Daoy (cell line): ENCODE measurements at regions not wholly inside any gene's neighbourhood (a gene's known extent, or its start where the extent isn't known, plus 50 kb on each side); places are given as distances from the start of the nearest gene placed in this dataset.
"Not testable (repeated sequence)": the region's sequence is repeated elsewhere in the genome, so short reads cannot be mapped to it uniquely, and the experiment has no call there.

Experiments used
- DNase-seq: peaks from one replicate; pipeline ENCODE4 v3.0.0-alpha.2; 2015; ENCODE audit warnings: low read depth

DNA sequence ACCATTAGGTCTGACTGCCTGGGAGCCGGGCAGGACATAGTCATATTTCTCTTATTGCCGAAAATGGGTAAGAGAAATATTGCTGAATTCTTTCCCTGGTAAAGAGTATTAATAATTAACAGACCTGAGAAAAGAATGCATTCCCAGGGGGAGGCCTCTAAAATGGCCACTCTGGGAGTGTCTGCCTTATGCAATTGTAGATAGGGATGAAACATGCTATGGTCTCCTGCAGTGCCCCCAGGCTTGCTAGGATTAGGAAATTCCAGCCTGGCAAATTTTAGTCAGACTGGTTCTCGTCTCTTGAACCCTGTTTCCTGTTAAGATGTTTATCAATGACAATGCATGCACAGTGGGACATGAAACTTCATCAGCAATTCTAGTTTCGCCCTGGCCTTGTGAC is 975.7 kb downstream of the TBC1D32 start:
- DNase-seq, result not testable (repeated sequence)

DNA sequence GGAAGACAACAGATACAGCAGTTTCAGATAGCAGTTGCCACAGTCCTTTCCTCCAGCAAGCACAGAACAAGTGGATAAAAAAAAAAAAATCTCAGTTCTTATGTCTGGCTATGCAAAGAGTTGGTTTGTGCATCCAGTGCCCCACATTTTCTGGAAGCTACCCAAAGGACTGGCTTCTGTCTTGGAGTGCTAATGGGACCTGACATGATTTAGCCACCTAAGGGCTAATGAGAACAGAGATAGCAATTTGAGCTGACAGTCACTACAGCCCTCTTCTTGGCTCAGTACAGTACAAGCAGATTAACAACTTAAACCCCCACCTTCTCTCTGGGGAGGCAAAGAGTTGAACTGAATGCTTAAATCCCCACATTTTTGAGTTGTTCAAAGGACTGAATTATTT is 976.8 kb downstream of the TBC1D32 start:
- DNase-seq, result no peak

DNA sequence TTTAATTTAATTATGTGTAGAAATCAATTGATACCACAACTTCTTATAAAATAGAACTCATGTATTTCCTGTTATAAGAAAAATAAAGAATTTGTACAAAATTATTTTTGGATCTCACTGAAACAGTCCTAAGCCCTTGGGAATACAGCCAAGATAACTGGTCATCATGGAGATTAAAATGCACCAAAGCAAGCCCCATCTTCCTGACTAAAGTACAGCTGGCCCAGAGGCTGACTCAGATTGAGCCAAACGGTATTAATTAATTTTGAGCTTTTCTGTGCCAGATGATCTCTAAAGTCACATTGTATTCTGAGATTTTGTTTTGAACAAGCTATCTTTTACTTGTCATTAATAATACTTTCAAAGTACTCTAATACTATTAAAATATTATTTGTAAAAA is 978.5 kb downstream of the TBC1D32 start:
- no peak for DNase-seq

DNA sequence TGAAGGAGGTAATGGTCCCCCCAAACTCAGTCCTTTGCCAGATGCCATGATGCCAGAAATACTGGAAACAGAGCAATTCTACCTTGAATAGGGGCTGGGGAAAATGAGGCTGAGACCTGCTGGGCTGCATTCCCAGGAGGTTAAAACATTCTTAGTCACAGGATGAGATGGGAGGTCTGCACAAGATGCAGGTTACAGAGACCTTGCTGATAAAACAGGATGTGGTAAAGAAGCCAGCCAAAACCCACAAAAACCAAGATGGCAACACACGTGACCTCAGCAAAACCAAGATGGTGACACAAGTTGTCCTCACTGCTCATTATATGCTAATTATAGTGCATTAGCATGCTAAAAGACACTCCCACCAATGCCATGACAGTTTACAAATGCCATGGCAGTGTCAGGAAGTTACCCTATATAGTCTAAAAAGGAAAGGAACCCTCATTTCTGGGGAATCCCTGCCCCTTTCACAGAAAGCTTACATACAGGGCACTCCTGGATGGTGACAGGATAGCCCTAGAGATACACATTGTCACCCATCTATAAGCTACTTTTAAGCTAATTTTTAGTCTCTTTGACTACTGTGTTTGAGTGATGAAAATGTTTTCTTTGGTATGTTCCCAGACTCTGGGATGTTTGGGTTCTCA is 979.7 kb downstream of the TBC1D32 start:
- DNase-seq, result peak; percentile 32

DNA sequence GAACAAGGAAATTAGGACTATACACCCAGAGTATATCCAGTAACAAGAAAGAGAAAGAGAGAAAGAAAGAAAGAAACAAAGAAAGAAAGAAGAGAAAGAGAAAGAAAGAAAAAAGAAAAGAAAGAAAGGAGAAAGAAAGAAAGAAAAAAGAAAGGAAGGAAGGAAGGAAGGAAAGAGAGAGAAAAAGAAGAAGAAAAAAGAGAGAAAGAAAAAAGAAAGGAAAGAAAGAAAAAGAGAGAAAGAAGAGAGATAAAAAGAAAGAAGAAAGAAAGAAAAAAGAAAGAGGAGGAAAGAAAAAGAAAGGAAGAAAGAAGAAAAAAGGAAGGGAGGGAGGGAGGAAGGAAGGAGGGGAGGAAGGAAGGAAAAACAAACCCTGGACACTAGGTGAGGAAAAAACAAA is 981.8 kb downstream of the TBC1D32 start:
- no peak for DNase-seq

DNA sequence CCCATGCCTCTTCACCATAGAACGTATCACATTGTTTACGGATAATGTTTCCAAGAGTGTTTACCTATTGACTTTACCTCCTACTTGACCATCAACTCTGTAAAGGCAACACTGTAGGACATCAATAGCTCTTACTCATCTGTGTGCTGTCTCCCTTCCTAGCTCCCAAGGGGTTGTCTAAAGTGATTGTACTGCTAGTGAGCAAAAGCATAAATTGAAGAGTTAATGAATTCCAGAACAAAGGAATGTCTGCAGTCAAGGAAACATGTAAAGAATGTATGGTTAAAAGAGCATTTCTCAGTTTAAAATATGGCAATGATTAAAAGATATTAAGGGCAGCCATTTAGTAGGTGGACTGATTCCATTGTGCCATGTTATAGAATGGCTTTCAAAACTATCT is 985.4 kb downstream of the TBC1D32 start:
- no peak for DNase-seq

DNA sequence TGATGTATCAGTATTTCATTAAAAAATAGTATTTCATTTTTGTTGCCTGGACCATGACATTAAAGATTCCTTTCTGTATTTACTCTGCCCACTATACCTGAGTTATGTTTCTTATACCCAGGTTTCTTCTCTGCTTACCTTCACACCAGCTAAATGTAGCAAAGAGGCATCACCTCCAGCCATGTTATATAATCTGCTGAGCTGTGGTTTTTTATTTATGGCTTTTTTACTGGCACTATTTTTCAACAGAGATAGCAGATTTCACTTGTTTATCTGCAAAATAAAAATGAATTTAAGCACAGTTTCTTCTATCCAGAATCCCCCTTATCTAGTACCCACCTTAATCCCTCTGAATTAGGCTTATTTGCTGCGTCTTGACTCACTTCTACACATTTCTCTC is 979.0 kb upstream of the MAN1A1 start:
- DNase-seq, result no peak

DNA sequence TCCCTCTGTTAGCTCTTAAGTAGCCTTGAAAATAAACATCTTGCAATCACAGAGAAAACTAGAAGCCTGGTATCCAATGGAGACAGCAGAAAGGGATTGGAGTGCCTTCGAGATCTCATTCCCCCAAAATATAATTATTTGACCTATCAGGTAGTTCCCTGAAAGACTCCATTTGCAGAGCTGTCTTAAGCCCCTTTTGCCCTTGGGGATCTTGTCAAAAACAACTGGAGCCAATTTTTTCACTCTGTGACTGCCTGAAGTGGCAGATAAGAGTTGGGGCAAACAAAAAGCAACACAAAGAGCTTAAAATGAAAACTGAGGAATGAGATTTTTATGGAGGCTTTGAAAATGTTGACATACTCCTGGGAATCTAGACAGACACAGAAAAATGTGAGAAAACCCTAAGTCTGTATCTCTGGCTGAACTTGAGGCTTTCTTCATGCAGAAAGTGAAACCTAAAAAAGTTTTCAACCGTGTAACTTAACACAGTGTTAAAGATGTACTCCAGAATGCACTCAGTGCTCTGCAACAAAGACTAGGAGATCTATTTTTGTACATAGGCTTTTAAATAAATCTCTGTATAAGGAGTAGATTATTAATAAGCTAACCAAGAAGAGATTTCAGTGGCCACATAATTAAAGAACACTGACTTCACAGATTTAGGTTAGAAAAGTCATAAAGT is 971.1 kb upstream of the MAN1A1 start:
- no peak for DNase-seq

DNA sequence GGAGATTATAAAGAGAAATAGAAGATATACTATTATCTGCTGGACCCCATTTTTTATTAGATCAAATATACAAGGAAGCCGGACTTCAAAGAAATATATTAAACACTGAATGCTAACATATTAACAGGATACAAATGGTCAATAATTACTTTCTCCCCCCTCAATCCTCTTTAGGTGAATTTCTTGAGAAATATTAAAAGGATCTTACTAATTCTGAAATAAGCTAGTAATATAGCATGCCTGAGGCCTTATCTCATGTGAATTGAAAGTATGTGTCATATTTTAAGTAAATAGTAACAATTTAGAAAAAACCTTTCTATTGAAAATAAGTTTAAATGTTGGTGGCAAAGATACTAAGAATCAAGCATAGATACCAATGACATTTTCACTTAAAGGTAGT is 954.7 kb upstream of the MAN1A1 start:
- no peak for DNase-seq

DNA sequence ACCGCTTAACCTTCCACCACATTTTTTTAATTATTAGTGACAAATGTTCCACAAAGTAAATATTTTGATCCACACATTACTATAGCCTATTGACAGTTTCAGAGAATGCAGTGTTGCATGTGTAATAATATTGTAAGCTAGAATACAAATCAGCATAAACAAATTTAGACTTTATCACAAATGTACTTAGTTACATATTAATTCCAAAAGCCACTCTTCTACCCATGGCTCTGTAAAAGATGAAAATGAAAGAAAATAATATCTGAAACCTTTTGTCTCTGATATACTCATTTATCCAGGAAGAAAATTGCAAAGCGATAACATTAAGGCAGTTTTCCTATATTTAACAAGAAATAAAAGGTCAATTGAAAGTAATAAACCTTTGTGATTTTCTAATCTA is 954.0 kb upstream of the MAN1A1 start:
- no peak for DNase-seq

DNA sequence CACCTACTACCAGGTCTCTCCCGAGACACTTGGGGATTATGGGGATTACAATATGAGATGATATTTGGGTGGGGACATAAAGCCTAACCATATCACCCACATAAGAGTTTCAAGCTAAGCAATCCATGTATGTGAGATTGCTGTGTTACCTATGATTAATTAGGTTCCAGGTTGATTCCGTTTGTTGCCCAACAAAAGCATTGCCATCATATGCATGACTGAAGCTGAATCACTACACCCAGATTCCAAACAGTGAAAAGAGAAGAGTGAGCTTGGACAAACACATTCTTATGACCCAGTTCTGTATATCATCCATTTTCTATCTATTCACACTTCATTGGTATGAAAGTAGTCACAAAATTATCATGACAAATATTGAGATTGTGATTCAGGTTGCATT is 952.5 kb upstream of the MAN1A1 start:
- DNase-seq, result no peak

DNA sequence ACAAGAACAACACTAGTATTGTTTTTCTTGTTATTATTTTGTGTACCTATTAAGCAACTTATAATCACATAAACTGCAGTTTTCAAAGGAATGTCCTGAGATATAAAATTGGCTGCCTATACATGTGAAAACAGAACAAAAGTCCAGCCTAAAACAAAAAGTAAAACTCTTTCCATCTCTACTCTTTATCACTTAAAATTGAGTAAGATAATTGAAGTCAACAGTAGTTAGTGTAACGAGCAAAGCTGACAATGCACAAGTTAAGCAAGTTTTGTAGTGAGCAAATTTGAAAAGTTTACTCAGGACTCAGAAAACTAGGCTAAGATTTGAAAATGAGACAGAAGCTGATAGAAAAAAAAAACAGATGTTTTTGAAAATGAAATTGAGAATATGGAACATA is 941.4 kb upstream of the MAN1A1 start:
- no peak for DNase-seq

DNA sequence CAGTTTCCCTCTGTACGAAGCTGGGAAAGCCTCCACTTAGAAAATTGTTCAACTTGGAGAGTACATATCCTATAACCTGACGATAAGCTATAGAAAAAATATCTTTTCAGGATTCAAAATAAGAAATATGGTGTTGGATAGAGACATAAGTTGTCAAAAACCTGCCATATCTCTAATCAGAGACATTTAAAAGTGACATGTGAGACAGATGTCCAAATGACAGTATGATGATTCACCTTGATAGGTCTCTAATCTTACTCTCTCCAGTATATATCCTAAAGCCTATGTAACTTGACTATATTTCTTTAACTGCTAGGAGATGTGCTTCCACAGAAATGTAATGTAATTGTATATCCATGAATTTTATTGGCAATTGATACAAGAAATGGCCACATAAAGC is 932.4 kb upstream of the MAN1A1 start:
- DNase-seq, result no peak

DNA sequence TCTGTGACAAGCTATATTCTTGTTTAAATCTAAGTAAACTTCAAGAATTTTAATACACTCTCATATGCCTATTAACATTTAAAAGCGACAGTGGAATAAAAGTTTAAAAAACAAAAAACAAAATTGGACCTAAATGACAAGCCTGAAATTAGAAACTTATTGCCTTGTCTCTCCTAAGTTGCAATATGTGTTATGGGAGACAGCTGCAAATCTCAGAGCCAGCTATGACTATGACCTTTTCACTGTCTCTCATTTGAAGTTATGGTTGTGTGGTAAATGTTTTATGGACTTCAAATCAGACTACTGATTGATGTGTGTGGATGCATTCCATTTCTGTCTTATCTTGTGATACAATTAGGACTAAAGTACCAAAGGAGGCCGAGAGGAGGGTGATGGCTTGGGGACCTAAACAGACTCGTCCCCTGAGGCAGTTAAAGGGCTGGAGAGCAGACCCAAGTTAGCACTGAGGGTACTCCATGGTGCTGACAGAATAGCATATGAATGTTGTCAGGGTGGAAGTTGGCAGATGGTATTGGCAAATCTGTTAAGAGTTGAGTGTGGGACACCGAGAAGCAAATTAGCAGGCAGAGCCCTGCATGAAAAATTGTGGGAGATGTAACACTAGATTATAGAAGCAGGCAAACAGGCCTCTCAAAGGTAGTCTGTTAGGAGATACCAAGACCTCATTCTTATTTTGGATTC is 930.1 kb upstream of the MAN1A1 start:
- no peak for DNase-seq

DNA sequence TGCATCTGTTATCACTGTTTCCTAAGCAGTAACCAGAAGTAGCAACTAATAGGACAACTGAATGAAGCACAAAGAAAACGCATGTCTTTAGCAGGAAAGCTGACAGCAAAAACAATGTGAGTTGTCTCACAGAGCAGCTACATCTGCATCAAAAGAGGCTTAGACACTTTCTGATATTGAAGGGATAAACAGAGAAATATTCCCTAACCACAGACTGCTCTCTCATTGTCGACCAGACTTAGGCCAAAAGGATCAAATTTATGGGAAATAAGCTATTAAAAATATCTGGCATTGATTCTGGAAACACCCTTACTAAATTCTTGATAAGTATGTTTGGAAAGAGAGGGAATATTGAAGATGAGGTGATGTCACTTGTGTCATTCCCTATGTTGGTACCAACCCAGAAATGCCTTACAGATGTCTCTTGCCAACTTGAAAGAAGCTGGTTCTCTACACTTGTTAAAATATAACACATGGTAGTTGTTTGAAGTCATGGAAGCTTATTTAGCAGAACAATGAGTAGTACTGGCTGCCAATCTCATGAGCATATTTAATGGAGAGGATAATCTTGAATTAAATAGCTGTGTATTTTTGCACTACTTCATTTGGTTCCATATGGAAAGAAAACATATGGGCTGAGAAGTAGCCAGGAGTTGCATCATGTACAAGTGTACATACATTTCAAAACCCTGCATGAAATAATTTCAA is 929.3 kb upstream of the MAN1A1 start:
- no peak for DNase-seq

DNA sequence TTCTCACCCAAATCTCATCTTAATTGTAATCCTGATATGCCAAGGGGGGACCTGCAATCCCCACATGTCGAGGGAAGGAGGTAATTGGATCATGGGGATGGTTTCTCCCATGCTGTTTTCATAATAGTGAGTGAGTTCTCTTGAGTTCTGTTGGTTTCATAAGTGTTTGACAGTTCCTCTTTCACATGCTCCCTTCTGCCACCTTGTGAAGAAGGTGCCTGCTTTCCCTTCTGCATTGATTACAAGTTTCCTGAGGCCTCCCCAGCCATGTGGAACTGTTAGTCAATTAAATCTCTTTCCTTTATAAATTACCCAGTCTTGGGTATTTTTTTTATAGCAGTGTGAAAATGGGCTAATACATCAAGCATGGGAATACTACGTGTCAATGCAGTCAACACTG is 925.0 kb upstream of the MAN1A1 start:
- DNase-seq, result no peak

DNA sequence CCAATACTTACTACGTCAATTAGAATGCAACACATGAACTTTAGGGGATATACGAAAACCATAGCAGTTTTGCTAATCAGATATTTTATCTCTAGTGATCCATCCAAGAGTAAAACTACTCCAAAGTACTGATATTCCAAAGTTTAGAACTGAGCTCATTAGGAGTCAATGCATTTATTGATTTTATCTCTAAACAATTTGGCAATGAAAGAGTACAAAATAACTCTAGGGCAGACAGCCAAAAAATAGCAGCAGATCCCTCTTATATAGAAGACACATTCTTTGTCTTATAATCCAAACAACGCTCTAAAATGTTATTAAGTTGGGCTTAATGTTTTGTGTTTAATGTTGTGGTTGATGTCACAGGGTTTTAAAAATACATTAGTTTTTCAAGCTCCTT is 923.9 kb upstream of the MAN1A1 start:
- no peak for DNase-seq

DNA sequence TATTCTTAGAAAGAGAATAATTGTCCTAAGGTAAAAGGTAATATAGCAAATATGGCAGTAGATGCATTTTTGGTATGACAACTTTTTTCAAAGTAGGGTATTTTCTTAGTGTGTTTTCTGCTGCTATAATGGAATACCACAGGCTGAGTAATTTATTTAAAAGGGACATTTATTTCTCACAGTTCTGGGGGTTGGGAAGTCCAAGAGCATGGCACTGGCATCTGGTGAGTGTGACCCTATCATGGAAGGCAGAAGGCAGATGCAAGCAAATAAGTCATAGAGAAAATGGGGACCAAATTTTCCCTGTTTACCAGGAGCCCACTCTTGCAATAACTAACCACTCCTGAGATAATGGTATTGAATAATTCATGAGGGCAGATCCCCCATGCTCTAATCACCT is 922.5 kb upstream of the MAN1A1 start:
- no peak for DNase-seq

DNA sequence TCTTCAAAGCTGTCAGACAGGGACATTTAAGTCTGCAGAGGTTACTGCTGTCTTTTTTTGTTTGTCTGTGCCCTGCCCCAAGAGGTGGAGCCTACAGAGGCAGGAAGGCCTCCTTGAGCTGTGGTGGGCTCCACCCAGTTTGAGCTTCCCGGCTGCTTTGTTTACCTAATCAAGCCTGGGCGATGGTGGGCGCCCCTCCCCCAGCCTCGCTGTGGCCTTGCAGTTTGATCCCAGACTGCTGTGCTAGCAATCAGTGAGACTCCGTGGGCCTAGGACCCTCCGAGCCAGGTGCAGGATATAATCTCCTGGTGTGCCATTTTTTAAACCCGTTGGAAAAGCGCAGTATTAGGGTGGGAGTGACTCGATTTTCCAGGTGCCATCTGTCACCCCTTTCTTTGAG is 918.7 kb upstream of the MAN1A1 start:
- not testable (repeated sequence) for DNase-seq

DNA sequence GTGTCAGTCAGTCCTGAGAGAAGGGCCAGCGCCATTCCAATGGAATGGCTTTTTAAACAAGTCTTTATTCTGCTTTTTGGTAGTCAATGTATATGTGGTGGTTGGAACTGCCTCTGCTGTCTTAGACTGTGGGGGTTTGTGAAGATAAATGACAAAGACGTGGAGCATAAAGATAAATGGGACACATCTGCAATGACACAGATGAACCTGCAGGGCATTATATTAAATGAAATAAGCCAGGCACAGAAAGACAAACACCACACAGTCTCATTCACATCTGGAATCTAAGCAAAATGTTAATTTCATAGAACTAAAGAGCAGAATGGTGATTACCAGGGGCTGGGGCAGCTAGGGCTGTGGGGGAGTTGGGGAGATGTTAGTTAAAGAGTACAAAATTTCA is 912.8 kb upstream of the MAN1A1 start:
- DNase-seq, result no peak

DNA sequence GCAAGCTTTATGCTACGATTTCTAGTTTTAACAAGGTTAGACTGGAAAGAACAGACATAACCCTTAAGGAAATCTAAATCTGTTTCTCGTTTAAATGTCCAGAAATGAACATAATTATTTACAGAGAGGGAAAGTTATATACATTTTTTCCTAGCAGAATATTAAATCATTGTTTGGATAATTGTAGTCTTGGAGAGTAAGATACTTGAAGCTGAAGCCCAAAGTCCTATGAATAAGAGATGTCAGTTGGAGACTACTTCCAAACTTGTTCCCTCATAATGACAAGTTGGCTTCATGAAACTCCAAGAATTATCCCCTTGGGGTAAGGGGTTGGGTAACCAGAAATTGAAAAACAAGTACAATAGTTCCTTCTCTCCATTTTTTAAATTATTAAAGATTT is 911.1 kb upstream of the MAN1A1 start:
- no peak for DNase-seq

DNA sequence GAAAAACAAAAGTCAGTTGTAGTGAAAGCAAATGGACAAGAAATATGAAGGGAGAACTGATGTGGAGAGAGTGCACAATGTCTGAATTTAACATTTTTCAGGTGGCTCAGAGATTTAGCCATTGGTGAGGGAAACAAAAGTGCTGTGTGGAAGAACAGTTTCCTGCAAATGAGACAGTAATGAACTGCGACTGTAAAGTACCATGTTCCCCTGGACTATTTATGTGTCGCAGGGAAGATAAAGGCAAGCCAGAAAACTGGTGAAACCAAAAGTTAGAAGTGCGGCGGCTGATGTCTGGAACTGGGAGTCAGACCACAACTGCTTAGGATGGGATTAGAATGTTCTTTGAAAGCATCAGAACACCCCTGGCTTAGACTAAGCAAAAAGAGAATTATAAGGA is 905.1 kb upstream of the MAN1A1 start:
- no peak for DNase-seq

DNA sequence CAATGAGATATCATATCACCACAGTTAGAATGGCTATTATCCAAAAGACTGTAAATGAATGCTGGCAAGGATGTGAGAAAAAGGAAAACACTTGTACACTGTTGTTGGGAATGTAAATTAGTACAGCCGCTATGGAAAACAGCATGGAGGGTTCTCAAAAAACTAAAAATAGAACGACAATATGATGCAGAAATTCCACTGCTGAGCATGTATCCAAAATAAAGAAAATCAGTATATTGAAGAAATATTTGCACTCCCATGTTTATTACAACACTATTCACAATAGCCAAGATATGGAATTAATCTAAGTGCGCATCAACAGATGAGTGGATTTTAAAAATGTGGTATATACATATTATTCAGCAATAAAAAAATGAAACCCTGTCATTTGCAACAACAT is 898.9 kb upstream of the MAN1A1 start:
- DNase-seq, result no peak
